HepG2 (cell line): ENCODE measurements at regions not wholly inside any gene's neighbourhood (a gene's known extent, or its start where the extent isn't known, plus 50 kb on each side); places are given as distances from the start of the nearest gene placed in this dataset.

Source experiments
- ATAC-seq: fragments of 200-7000 bp; cut with Tn5 transposase; 3 replicates; pipeline ENCODE4 v1.9.1; 2020; ENCODE audit warnings: mild to moderate bottlenecking, moderate library complexity
- BruUV-seq: library from RNA; stranded (reverse); fragments of 400-500 nt; replicated peaks from 2 replicates; lab custom pipeline; 2021; lab: Mats Ljungman, UMichigan
- CTCF ChIA-PET: fragments of 300-600 bp; formaldehyde crosslinking; extraction: SDS; loops from one replicate; lab custom pipeline; 2021; ENCODE audit warnings: low total read pairs, inconsistent platforms, low intra/inter-chr PET ratio; lab: Yijun Ruan, JAX
- POLR2A ChIA-PET: fragments of 350-600 bp; sonication (Branson Sonifier 250); formaldehyde crosslinking; loops from one replicate; lab custom pipeline; 2020; ENCODE audit warnings: antibody characterized with exemption, inconsistent platforms; lab: Yijun Ruan, JAX
- DNase-seq: peaks from one replicate; pipeline ENCODE4 v3.0.0-alpha.2; 2015; ENCODE audit warnings: low spot score
- FAIRE-seq: peaks from 3 replicates; lab custom pipeline; 2011; peaks lifted over from hg19 to GRCh38; lab: Jason Lieb, UNC
- H2AFZ ChIP-seq: one replicate; pipeline ENCODE4 v1.6.1; 2011; ENCODE audit warnings: low read length, inconsistent platforms
- H3K27ac ChIP-seq: fragments of 300-600 bp; 3 replicates; pipeline ENCODE4 v1.8.0; 2011; ENCODE audit warnings: mixed run types, mild to moderate bottlenecking, mixed read lengths, low read length, inconsistent platforms; ENCODE audit not compliant: insufficient read depth; ENCODE audit errors: extremely low read length
- H3K27me3 ChIP-seq, 2 experiments: fragments of 200-600 bp in 1 of 2; 2 replicates in 1 of 2; 3 replicates in 1 of 2; pipeline versions ENCODE4 v1.6.0 to v1.8.0; 2011; ENCODE audit warnings: low read length in 2 of 2, mild to moderate bottlenecking in 2 of 2, moderate library complexity in 2 of 2, inconsistent platforms in 1 of 2; ENCODE audit not compliant: insufficient read depth in 2 of 2, control insufficient read depth in 1 of 2
- H3K36me3 ChIP-seq, 2 experiments: fragments of 200-600 bp in 1 of 2; replicated peaks in 1 of 2; 2 replicates in 1 of 2; 3 replicates in 1 of 2; pipeline versions ENCODE4 v1.5.1 to v1.8.0; 2011; ENCODE audit warnings: low read length in 2 of 2, inconsistent platforms in 1 of 2; ENCODE audit not compliant: insufficient read depth in 2 of 2, control insufficient read depth in 1 of 2
- H3K4me1 ChIP-seq: 2 replicates; pipeline ENCODE4 v1.5.1; 2012; ENCODE audit warnings: low read length, inconsistent platforms; ENCODE audit not compliant: insufficient read depth
- H3K4me2 ChIP-seq: 2 replicates; pipeline ENCODE4 v1.6.0; 2011; ENCODE audit warnings: low read depth, low read length, inconsistent platforms
- H3K4me3 ChIP-seq, 3 experiments: fragments of 200-600 bp in 1 of 3; sonication (generic), shearing (Covaris generic) in 1 of 3; replicated peaks in 1 of 3; 2 replicates each; pipeline ENCODE4 v1.5.1; 2011 to 2016; ENCODE audit warnings: low read length in 3 of 3, inconsistent platforms in 2 of 3, low read depth in 2 of 3, mild to moderate bottlenecking in 2 of 3, control low read depth in 1 of 3, mixed read lengths in 1 of 3; ENCODE audit not compliant: insufficient read depth in 1 of 3
- H3K79me2 ChIP-seq: one replicate; pipeline ENCODE4 v1.6.1; 2011; ENCODE audit warnings: low read length, inconsistent platforms; ENCODE audit not compliant: insufficient read depth
- H3K9ac ChIP-seq: 2 replicates; pipeline ENCODE4 v1.6.0; 2011; ENCODE audit warnings: mild to moderate bottlenecking, low read depth, low read length, inconsistent platforms; ENCODE audit not compliant: insufficient read depth
- H3K9me3 ChIP-seq: 2 replicates; pipeline ENCODE4 v1.5.1; 2012; ENCODE audit warnings: mild to moderate bottlenecking, low read length
- H4K20me1 ChIP-seq: 2 replicates; pipeline ENCODE4 v1.6.0; 2011; ENCODE audit warnings: inconsistent platforms, mild to moderate bottlenecking, low read length, moderate library complexity; ENCODE audit not compliant: insufficient read depth
- AFF4 ChIP-seq: sonication (generic); formaldehyde crosslinking; IDR thresholded peaks from 2 replicates; pipeline ENCODE4 v1.4.0; 2020; ENCODE audit warnings: missing genetic modification reagents
- GATAD2A ChIP-seq: IDR thresholded peaks from 2 replicates; pipeline ENCODE4 v1.6.1; 2016
- MEIS1 ChIP-seq: sonication (generic); formaldehyde crosslinking; IDR thresholded peaks from 2 replicates; pipeline ENCODE4 v1.9.0; 2021; ENCODE audit warnings: mild to moderate bottlenecking, missing genetic modification reagents, moderate library complexity, borderline replicate concordance
- PRDM4 ChIP-seq: sonication (generic); formaldehyde crosslinking; IDR thresholded peaks from 2 replicates; pipeline ENCODE4 v1.9.0; 2021; ENCODE audit warnings: missing genetic modification reagents, borderline replicate concordance
- RXRA ChIP-seq: sonication (generic); formaldehyde crosslinking; IDR thresholded peaks from 2 replicates; pipeline ENCODE4 v1.5.1; 2020; ENCODE audit warnings: missing genetic modification reagents
- ZNF138 ChIP-seq: sonication (generic); formaldehyde crosslinking; IDR thresholded peaks from 2 replicates; pipeline ENCODE4 v1.5.0; 2020; ENCODE audit warnings: mild to moderate bottlenecking, low read depth, missing genetic modification reagents
- ZNF558 ChIP-seq: sonication (generic); formaldehyde crosslinking; IDR thresholded peaks from 2 replicates; pipeline ENCODE4 v1.9.0; 2022; ENCODE audit warnings: mild to moderate bottlenecking, missing genetic modification reagents, borderline replicate concordance
- ZNF747 ChIP-seq: sonication (generic); formaldehyde crosslinking; IDR thresholded peaks from 2 replicates; pipeline ENCODE4 v1.8.1; 2023; ENCODE audit warnings: missing genetic modification reagents, mild to moderate bottlenecking, borderline replicate concordance
- WGBS: methylation state at CpG from one replicate; pipeline ENCODE4 v1.1.6; 2017; ENCODE audit warnings: low lambda C conversion rate; 5-methylcytosine and 5-hydroxymethylcytosine counted together
- in situ Hi-C: cut with HindIII; loops from 2 replicates; pipeline ENCODE4 v1.10.0; 2017; ENCODE audit warnings: low pct_unique_long_range_greater_than_20kb; ENCODE audit not compliant: extremely low pct_ligation_motif_present
- intact Hi-C: fragments of 100-400 bp; cut with micrococcal nuclease; formaldehyde crosslinking; loops from one replicate; pipeline ENCODE4 v1.10.0; 2022; ENCODE audit not compliant: unreplicated experiment
- TF ChIP-seq, protein P1 (sequence below): sonication (generic); formaldehyde crosslinking; IDR thresholded peaks from 2 replicates; pipeline ENCODE4 v1.5.0; 2020; ENCODE audit warnings: mild to moderate bottlenecking, missing genetic modification reagents
- TF ChIP-seq, protein P2 (sequence below): sonication (generic); formaldehyde crosslinking; IDR thresholded peaks from 2 replicates; pipeline ENCODE4 v1.4.0; 2020; ENCODE audit warnings: mild to moderate bottlenecking, low read depth, missing genetic modification reagents

DNA sequence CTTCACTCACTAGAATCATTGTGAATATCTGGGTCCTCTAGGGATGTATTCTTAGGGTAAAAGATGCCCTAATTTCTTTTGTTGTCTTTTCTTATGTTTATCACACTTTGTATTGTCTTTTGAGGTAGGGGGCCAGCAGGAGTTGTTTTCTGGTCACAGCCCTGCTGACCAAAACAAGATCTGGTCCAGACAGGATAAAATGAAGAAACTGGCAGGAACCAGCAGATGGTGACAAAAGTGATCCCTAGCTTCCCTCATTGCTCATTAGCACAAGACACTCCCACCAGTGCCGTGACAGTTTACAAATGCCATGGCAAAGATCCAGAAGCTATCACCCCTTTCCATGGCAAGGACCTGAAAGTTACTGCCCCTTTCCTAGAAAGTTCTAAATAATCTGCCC is 81.7 kb upstream of the CCDC85A start (continued):
- TF ChIP-seq MEIS1 (CRISPR knock-in tag), result no peak
- TF ChIP-seq PRDM4, result no peak
- TF ChIP-seq, protein P1, sequence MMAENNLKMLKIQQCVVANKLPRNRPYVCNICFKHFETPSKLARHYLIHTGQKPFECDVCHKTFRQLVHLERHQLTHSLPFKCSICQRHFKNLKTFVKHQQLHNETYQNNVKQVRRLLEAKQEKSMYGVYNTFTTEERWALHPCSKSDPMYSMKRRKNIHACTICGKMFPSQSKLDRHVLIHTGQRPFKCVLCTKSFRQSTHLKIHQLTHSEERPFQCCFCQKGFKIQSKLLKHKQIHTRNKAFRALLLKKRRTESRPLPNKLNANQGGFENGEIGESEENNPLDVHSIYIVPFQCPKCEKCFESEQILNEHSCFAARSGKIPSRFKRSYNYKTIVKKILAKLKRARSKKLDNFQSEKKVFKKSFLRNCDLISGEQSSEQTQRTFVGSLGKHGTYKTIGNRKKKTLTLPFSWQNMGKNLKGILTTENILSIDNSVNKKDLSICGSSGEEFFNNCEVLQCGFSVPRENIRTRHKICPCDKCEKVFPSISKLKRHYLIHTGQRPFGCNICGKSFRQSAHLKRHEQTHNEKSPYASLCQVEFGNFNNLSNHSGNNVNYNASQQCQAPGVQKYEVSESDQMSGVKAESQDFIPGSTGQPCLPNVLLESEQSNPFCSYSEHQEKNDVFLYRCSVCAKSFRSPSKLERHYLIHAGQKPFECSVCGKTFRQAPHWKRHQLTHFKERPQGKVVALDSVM (CRISPR knock-in tag), result no peak
- no peak for TF ChIP-seq ZNF138
- TF ChIP-seq ZNF558 (CRISPR knock-in tag), result no peak

GRCh38 chr2:56102866-56103265 is 80.9 kb upstream of the CCDC85A start:
- Histone ChIP-seq H3K36me3 (no peaks in the 10 kb centered on the region), H3K27me3 (no peaks in the 10 kb centered on the region), H3K79me2 (no peaks in the 10 kb centered on the region), H3K4me2 (no peak overlapping the region), H3K9me3 (no peaks in the 10 kb centered on the region), H4K20me1 (no peaks in the 10 kb centered on the region), H3K27ac (no peak overlapping the region), H3K4me1 (no peaks in the 10 kb centered on the region), H3K9ac (no peak overlapping the region), H3K4me3 (no peak overlapping the region), H2AFZ (no peak overlapping the region)
- CTCF ChIA-PET, result no interaction called here
- intact Hi-C loops (no loop called here), in situ Hi-C loops (no loop called here)
- TF ChIP-seq RXRA (no peak), AFF4 (no peak), GATAD2A (CRISPR knock-in tag) (no peak), ZNF747 (no peak)
- TF ChIP-seq, protein P2, sequence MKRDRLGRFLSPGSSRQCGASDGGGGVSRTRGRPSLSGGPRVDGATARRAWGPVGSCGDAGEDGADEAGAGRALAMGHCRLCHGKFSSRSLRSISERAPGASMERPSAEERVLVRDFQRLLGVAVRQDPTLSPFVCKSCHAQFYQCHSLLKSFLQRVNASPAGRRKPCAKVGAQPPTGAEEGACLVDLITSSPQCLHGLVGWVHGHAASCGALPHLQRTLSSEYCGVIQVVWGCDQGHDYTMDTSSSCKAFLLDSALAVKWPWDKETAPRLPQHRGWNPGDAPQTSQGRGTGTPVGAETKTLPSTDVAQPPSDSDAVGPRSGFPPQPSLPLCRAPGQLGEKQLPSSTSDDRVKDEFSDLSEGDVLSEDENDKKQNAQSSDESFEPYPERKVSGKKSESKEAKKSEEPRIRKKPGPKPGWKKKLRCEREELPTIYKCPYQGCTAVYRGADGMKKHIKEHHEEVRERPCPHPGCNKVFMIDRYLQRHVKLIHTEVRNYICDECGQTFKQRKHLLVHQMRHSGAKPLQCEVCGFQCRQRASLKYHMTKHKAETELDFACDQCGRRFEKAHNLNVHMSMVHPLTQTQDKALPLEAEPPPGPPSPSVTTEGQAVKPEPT (CRISPR knock-in tag), result no peak
- ATAC-seq, result no peak
- no peak for FAIRE-seq
- 16% methylated on average over 2 of the region's 2 CpGs for WGBS
- POLR2A ChIA-PET, result no interaction called here
- no peak for DNase-seq
- no TSS peak for BruUV-seq
